Upper lobe of left lung (tissue), 6 donors: ENCODE measurements at regions not wholly inside any gene's neighbourhood (a gene's known extent, or its start where the extent isn't known, plus 50 kb on each side); places are given as distances from the start of the nearest gene placed in this dataset.
"Not testable (repeated sequence)": the region's sequence is repeated elsewhere in the genome, so short reads cannot be mapped to it uniquely, and the experiment has no call there.

Experiments used
- ATAC-seq, 2 donors: fragments of 200-7000 bp; cut with Tn5 transposase; one replicate each; pipeline ENCODE4 v1.9.1; 2022; ENCODE audit warnings: mild to moderate bottlenecking in 2 of 2, moderate library complexity in 2 of 2; ENCODE audit not compliant: low FRiP score in 2 of 2
- DNase-seq, 2 donors: peaks; one replicate each; pipeline ENCODE4 v3.0.0-alpha.2; 2019 to 2020
- H3K27ac ChIP-seq, 4 donors: fragments of 200-600 bp; sonication (generic); one replicate each; pipeline ENCODE4 v1.5.1; 2016 to 2019
- H3K27me3 ChIP-seq, 4 donors: fragments of 200-600 bp; sonication (generic); one replicate each; pipeline ENCODE4 v1.5.1; 2017 to 2019
- H3K36me3 ChIP-seq, 4 donors: fragments of 200-600 bp; sonication (generic); one replicate each; pipeline ENCODE4 v1.5.1; 2016 to 2019
- H3K4me1 ChIP-seq, 4 donors: fragments of 200-600 bp; sonication (generic); one replicate each; pipeline ENCODE4 v1.5.1; 2018 to 2019
- H3K4me3 ChIP-seq, 4 donors: fragments of 200-600 bp; sonication (generic); one replicate each; pipeline ENCODE4 v1.5.1; 2017 to 2019; ENCODE audit warnings: mild to moderate bottlenecking in 2 of 4, moderate library complexity in 1 of 4
- H3K9me3 ChIP-seq, 4 donors: fragments of 200-600 bp; sonication (generic); one replicate each; pipeline ENCODE4 v1.5.1; 2018 to 2019
- CTCF ChIP-seq, 6 experiments: fragments of 450-650 bp in 4 of 6; fragments of 200-600 bp in 2 of 6; sonication (generic) in 2 of 6; IDR thresholded peaks; one replicate each; pipeline ENCODE4 v1.5.1; 2016 to 2019; ENCODE audit warnings: antibody characterized with exemption in 6 of 6
- EP300 ChIP-seq, 4 donors: sonication (generic); formaldehyde crosslinking; IDR thresholded peaks; one replicate each; pipeline ENCODE4 v1.5.1; 2017; ENCODE audit warnings: antibody characterized with exemption in 4 of 4, control low read depth in 2 of 4
- POLR2A ChIP-seq, 4 donors: fragments of 450-650 bp; IDR thresholded peaks; one replicate each; pipeline ENCODE4 v1.5.1; 2016 to 2017; ENCODE audit warnings: antibody characterized with exemption in 4 of 4, mild to moderate bottlenecking in 2 of 4
- POLR2AphosphoS5 ChIP-seq, 2 donors: sonication (generic); formaldehyde crosslinking; IDR thresholded peaks; one replicate each; pipeline ENCODE4 v1.5.1; 2017; ENCODE audit warnings: antibody characterized with exemption in 2 of 2
- WGBS, 2 donors: methylation state at CpG; one replicate each; pipeline ENCODE4 v1.1.5; 2017 to 2018; 5-methylcytosine and 5-hydroxymethylcytosine counted together
- donor health status: DM: no; HTN: no; CAD: no; lungs with moderate emphysema.
- donor health status: DM: no; HTN: yes; CAD: no; lungs with severe emphysema.

DNA sequence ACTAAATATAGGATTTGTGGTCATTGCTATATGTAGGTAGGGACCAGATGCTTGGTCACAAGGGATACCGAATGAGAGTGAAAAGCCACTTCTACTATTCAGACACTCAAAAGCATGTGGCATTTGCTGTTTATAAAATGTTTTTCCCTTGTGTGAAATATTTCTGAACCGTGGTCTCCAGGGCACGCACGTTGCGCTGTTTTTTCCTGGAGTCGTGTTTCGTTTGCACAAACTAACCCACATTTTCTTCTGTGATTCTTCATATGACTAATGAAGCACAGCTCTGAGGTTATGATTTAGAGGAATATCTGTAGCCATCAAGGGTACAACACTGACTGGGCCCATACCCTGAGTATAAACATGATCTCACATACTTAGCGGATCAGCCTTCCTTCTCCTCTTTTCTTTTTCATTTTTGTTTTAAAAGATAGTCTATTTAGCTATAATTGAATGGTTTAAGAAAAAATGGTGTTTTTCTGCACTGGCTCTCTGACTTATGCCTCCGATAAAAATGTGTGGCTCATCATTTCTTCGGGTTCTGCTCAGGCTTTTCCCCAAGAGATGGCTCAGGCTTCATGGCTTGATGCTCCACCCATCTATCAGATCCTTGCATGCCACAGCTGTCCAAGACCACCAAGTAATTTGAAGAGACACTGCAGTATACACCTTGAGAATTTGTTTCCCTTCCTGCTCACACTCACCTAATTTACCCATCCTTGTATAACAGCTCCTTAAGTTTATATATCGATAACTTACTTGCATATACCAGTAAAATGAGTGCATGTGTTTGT is 59.9 kb upstream of the HBS1L start:
- TF ChIP-seq POLR2A (IDR thresholded peaks at IDR 0.05) = no peak
- no peak for TF ChIP-seq CTCF (IDR thresholded peaks at IDR 0.05)
- TF ChIP-seq EP300 (IDR thresholded peaks at IDR 0.05) = no peak
- TF ChIP-seq POLR2AphosphoS5 (IDR thresholded peaks at IDR 0.05) = no peak
- H3K9me3 ChIP-seq = no peaks in the 10 kb centered on the region
- no peak overlapping the region for H3K4me3 ChIP-seq
- H3K36me3 ChIP-seq = no peaks in the 10 kb centered on the region
- ATAC-seq (no peak), DNase-seq (no peak)
- no peak overlapping the region for H3K27ac ChIP-seq
- no peaks in the 10 kb centered on the region for H3K4me1 ChIP-seq
- no peaks in the 10 kb centered on the region for H3K27me3 ChIP-seq
- 81 to 87% methylated on average over 11 of the region's 11 CpGs for WGBS, 2 donors

DNA sequence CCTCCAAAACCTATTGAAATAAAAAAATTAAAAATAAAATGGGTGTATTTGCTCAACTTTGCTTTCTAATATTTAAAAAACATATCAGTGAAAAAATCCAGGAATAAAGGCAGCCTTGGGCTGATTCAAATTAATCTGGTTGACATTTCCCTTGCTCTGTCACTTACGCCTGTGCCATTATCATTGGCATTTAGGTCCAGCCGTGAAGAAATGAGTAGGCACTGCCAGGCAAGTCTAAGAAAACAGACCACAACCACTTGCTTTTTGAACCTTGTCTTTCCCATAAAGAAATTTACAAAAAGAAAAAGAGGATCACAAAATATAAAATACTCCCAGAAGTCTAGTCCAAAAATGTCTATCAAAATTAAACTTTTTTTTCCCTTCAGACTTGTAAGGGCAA is 59.2 kb upstream of the HBS1L start:
- 84 to 90% methylated on average over 2 of the region's 2 CpGs for WGBS, 2 donors
- TF ChIP-seq CTCF (IDR thresholded peaks at IDR 0.05) = no peak
- no peak for TF ChIP-seq POLR2AphosphoS5 (IDR thresholded peaks at IDR 0.05)
- no peak for TF ChIP-seq POLR2A (IDR thresholded peaks at IDR 0.05)
- no peak for TF ChIP-seq EP300 (IDR thresholded peaks at IDR 0.05)
- H3K9me3 ChIP-seq = no peaks in the 10 kb centered on the region
- no peak overlapping the region for H3K4me3 ChIP-seq
- ATAC-seq = no peak
- no peaks in the 10 kb centered on the region for H3K27me3 ChIP-seq
- H3K27ac ChIP-seq = no peak overlapping the region
- no peaks in the 10 kb centered on the region for H3K36me3 ChIP-seq
- DNase-seq = no peak
- no peaks in the 10 kb centered on the region for H3K4me1 ChIP-seq

GRCh38 chr6:135112951-135113350 is 58.3 kb upstream of the HBS1L start:
- not testable (repeated sequence) for H3K4me3 ChIP-seq, ATAC-seq, H3K4me1 ChIP-seq, H3K36me3 ChIP-seq, DNase-seq, H3K27ac ChIP-seq, H3K27me3 ChIP-seq, H3K9me3 ChIP-seq
- WGBS, 2 donors = 92 to 94% methylated on average over 1 of the region's 1 CpG

DNA sequence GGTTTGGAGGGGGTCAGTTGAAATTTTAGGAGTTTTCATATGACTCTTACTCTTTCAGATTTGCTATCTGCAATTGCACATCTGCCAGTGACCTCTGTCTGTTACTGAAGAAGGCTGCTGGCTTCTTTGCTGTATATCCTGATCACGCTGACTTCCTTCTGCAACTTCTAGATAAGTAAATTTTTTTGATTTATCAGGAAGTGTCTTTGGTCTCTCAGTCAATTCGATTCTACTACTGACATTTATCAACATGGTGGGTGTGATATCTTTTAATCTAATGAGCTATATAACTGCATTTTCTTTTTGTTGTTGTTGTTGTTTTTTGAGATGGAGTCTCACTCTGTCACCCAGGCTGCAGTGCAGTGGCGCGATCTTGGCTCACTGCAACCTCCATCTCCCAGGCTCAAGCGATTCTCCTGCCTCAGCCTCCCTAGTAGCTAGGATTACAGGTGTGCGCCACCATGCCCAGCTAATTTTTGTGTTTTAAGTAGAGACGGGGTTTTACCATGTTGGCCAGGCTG is 55.7 kb upstream of the HBS1L start:
- not testable (repeated sequence) for ATAC-seq, H3K9me3 ChIP-seq, H3K27ac ChIP-seq, H3K36me3 ChIP-seq, H3K27me3 ChIP-seq, H3K4me3 ChIP-seq, H3K4me1 ChIP-seq, DNase-seq
- WGBS, 2 donors = 76 to 80% methylated on average over 7 of the region's 7 CpGs

DNA sequence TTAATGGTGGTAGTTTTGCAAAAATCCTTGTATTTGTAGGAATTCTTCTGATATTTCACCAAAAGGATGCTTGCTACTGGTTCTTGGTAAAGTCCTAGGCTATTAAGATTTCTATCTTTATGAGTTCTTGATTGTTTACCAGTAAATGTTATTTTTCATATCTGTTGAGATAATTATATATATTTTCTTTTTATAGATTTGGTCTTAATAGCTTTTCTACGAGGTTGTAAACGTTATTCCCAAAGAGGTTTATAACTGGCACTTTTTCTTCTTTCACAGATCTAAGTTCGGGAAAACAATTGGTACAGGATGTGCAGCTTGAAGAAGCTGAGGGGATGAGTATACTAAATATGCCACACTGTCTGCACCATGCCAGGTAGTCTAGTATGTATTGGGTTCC is 55.1 kb upstream of the HBS1L start:
- 67 to 92% methylated on average over 3 of the region's 3 CpGs for WGBS, 2 donors
- Histone ChIP-seq H3K4me1 (no peaks in the 10 kb centered on the region), H3K27ac (no peak overlapping the region), H3K9me3 (no peaks in the 10 kb centered on the region), H3K4me3 (no peak overlapping the region), H3K27me3 (no peaks in the 10 kb centered on the region), H3K36me3 (no peaks in the 10 kb centered on the region)
- TF ChIP-seq POLR2A (IDR thresholded peaks at IDR 0.05) (no peak), POLR2AphosphoS5 (IDR thresholded peaks at IDR 0.05) (no peak), EP300 (IDR thresholded peaks at IDR 0.05) (no peak), CTCF (IDR thresholded peaks at IDR 0.05) (no peak)
- ATAC-seq = no peak
- no peak for DNase-seq

- Histone ChIP-seq H3K4me3 (no peak overlapping the region), H3K27ac (no peak overlapping the region), H3K4me1 (no peaks in the 10 kb centered on the region), H3K36me3 (no peaks in the 10 kb centered on the region), H3K9me3 (no peaks in the 10 kb centered on the region), H3K27me3 (no peaks in the 10 kb centered on the region)
- no peak for ATAC-seq
- DNase-seq = no peak
- 60 to 73% methylated on average over 5 of the region's 5 CpGs for WGBS, 2 donors
- TF ChIP-seq POLR2AphosphoS5 (IDR thresholded peaks at IDR 0.05) (no peak), POLR2A (IDR thresholded peaks at IDR 0.05) (no peak), CTCF (IDR thresholded peaks at IDR 0.05) (no peak), EP300 (IDR thresholded peaks at IDR 0.05) (no peak)
These were observed 54.1 kb upstream of the HBS1L start for GRCh38 chr6:135108692-135109091.
